ENCODE measurements at regions not wholly inside any gene's neighbourhood (a gene's known extent, or its start where the extent isn't known, plus 50 kb on each side); places are given as distances from the start of the nearest gene placed in this dataset.

DNA sequence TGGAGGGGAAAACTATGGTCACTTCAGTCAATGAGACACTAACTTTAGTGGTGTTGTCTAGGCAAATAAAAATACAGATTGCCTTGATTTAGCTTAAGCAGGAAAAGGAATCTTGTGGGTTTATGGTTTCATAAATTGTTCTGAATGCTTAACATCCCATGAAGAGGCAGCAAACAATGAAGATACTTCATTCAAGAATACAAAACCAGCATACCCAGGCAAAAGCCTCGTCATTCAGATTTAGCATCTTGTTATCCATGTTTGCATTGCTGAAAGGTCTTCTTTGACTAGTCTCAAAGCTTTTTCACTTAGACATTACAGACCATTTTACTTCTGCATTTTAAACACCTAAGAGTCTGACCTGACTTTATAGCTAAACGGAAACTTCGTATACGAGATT, 272.7 kb upstream of the FSHR start:
- H3K4me3 ChIP-seq (ENCODE audit: low read depth, low read length), result no peak overlapping the region
- CTCF ChIA-PET, result no interaction called here
- TF ChIP-seq, protein P1, sequence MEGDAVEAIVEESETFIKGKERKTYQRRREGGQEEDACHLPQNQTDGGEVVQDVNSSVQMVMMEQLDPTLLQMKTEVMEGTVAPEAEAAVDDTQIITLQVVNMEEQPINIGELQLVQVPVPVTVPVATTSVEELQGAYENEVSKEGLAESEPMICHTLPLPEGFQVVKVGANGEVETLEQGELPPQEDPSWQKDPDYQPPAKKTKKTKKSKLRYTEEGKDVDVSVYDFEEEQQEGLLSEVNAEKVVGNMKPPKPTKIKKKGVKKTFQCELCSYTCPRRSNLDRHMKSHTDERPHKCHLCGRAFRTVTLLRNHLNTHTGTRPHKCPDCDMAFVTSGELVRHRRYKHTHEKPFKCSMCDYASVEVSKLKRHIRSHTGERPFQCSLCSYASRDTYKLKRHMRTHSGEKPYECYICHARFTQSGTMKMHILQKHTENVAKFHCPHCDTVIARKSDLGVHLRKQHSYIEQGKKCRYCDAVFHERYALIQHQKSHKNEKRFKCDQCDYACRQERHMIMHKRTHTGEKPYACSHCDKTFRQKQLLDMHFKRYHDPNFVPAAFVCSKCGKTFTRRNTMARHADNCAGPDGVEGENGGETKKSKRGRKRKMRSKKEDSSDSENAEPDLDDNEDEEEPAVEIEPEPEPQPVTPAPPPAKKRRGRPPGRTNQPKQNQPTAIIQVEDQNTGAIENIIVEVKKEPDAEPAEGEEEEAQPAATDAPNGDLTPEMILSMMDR (IDR thresholded peaks at IDR 0.05; ENCODE audit: low read depth, low read length), result no peak
- H3K27ac ChIP-seq (ENCODE audit: low read depth, low read length), result no peak overlapping the region
- no peaks in the 10 kb centered on the region; the same call in 1 of the 2 replicates for H3K9me3 ChIP-seq (ENCODE audit: control insufficient read depth, insufficient read depth, low read length)
- H3K27me3 ChIP-seq (ENCODE audit: control insufficient read depth, insufficient read depth, low read length), result no peaks in the 10 kb centered on the region
- POLR2A ChIA-PET, result no interaction called here
- no peak for DNase-seq (ENCODE audit: low read depth, low spot score)

DNA sequence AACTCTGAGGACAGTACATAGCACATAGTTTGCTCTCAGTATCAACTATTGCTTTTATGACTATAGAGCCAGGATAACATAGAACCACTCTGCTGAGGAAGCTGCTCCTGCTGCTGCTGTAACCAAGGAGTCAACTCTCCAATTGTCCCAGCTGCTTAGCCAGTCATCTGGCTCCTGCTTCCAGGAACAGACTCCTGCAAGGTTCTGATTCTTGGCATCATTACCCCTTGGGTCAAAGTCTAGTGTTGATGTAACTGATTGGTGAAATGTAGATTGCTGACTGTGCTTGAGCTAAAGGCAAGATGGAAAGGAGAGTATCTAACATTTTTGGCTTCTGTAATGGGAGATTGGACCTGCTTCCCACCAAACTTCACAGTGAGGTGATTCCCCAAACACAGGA, 261.9 kb upstream of the FSHR start:
- Histone ChIP-seq H3K4me3 (ENCODE audit: low read depth, low read length) (no peak overlapping the region), H3K27me3 (ENCODE audit: control insufficient read depth, insufficient read depth, low read length) (no peaks in the 10 kb centered on the region), H3K27ac (ENCODE audit: low read depth, low read length) (no peak overlapping the region), H3K9me3 (ENCODE audit: control insufficient read depth, insufficient read depth, low read length) (no peaks in the 10 kb centered on the region; the same call in 1 of the 2 replicates)
- POLR2A ChIA-PET, result no interaction called here
- no peak for DNase-seq (ENCODE audit: low read depth, low spot score)
- TF ChIP-seq, protein P1 (IDR thresholded peaks at IDR 0.05; ENCODE audit: low read depth, low read length), result no peak
- CTCF ChIA-PET, result no interaction called here

DNA sequence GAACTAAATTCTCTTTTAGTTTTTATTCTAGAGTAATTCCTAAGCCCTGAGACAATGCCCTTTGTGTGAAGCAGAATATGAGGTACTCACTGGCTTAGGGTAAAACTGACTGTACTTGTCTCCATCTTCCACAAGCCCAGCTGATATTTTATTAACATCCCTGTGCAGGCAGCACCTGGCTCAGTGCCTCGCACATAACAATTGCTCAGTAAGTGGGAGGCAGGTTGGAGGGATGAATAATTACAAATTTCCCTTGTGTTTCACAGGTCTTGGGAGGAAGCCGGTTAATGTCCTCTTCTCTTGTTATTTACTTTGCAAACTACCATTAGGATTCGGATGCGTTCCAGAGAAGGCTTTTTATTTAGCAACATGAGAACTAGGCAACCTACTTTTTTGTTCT, 249.8 kb upstream of the FSHR start:
- DNase-seq (ENCODE audit: low read depth, low spot score), result no peak
- ChIA-PET CTCF (no interaction called here), POLR2A (no interaction called here)
- Histone ChIP-seq H3K4me3 (ENCODE audit: low read depth, low read length) (no peak overlapping the region), H3K27me3 (ENCODE audit: control insufficient read depth, insufficient read depth, low read length) (no peaks in the 10 kb centered on the region), H3K9me3 (ENCODE audit: control insufficient read depth, insufficient read depth, low read length) (peaks cover 3% of the 10 kb centered on the region), H3K27ac (ENCODE audit: low read depth, low read length) (no peak overlapping the region)
- TF ChIP-seq, protein P1 (IDR thresholded peaks at IDR 0.05; ENCODE audit: low read depth, low read length), result no peak

DNA sequence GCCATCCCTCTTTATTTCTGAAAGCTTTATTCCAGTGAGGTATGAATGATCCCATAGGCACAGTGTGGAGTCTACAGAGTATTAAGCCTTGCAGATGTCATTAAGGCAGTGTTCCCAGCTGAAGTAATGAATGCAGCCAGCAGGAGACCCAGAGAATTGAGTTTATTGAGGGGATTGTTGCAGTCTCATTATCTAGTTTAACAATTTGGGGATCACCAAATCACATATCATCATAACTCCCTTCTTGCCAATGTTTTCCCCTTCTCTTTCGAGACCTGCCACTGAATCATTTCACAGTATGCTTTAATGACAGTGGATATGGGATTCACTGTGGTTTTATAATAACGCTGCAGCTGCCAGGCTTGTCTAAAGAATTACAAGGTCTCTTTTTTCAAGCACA, 249.3 kb upstream of the FSHR start:
- H3K9me3 ChIP-seq (ENCODE audit: control insufficient read depth, insufficient read depth, low read length), result peaks cover 3% of the 10 kb centered on the region
- POLR2A ChIA-PET, result no interaction called here
- DNase-seq (ENCODE audit: low read depth, low spot score), result no peak
- CTCF ChIA-PET, result no interaction called here
- no peaks in the 10 kb centered on the region for H3K27me3 ChIP-seq (ENCODE audit: control insufficient read depth, insufficient read depth, low read length)
- TF ChIP-seq, protein P1 (IDR thresholded peaks at IDR 0.05; ENCODE audit: low read depth, low read length), result no peak
- H3K4me3 ChIP-seq (ENCODE audit: low read depth, low read length), result no peak overlapping the region
- no peak overlapping the region for H3K27ac ChIP-seq (ENCODE audit: low read depth, low read length)

DNA sequence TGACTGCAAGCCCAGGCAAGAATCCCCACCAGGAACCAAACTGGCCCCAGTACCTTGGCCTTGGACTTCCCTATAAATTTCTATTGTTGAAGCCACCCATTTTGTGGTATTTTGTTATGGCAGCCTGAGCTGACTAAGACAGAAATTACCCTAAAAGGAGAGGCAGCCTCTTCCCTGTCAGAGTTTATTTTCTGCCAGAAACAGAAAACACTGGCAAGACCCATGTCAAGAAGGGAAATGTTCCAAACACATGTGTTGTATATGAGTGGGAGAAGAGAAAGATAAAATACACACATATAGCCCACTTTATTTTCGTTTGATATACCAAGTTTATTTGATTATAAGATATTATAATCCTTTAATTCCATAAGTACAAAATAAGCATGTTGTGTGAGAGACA, 225.1 kb upstream of the FSHR start:
- Histone ChIP-seq H3K27me3 (ENCODE audit: control insufficient read depth, insufficient read depth, low read length) (no peaks in the 10 kb centered on the region), H3K27ac (ENCODE audit: low read depth, low read length) (no peak overlapping the region), H3K9me3 (ENCODE audit: control insufficient read depth, insufficient read depth, low read length) (peaks cover 8% of the 10 kb centered on the region; the same call in 1 of the 2 replicates), H3K4me3 (ENCODE audit: low read depth, low read length) (no peak overlapping the region)
- POLR2A ChIA-PET, result no interaction called here
- DNase-seq (ENCODE audit: low read depth, low spot score), result no peak
- TF ChIP-seq, protein P1 (IDR thresholded peaks at IDR 0.05; ENCODE audit: low read depth, low read length), result no peak
- CTCF ChIA-PET, result no interaction called here

All from AG04450 (cell line).